Lower leg skin (tissue), 4 donors: ENCODE measurements at regions not wholly inside any gene's neighbourhood (a gene's known extent, or its start where the extent isn't known, plus 50 kb on each side); places are given as distances from the start of the nearest gene placed in this dataset.

ENCODE experiments used
- DNase-seq, 2 donors: peaks; one replicate each; pipeline ENCODE4 v3.0.0-alpha.2; 2019; ENCODE audit warnings: low spot score in 2 of 2
- H3K4me3 ChIP-seq: fragments of 200-600 bp; sonication (generic); 2 replicates; pipeline ENCODE4 v1.5.1; 2017; ENCODE audit warnings: mild to moderate bottlenecking, low read depth; ENCODE audit not compliant: poor library complexity, severe bottlenecking
- POLR2A ChIP-seq, 2 donors: fragments of 450-650 bp; IDR thresholded peaks; one replicate each; pipeline ENCODE4 v1.6.1; 2016 to 2017; ENCODE audit warnings: antibody characterized with exemption in 2 of 2, mild to moderate bottlenecking in 1 of 2, moderate library complexity in 1 of 2
- WGBS, 2 donors: methylation state at CpG; one replicate each; pipeline ENCODE4 v1.1.5; 2018; 5-methylcytosine and 5-hydroxymethylcytosine counted together
- intact Hi-C: fragments of 100-400 bp; cut with DNase I; formaldehyde crosslinking; loops from one replicate; pipeline ENCODE4 v1.15.0; 2023; ENCODE audit warnings: low total_unique reads
- TF ChIP-seq, protein P1 (sequence below), 3 donors: fragments of 450-650 bp; IDR thresholded peaks; one replicate each; pipeline ENCODE4 v1.5.1; 2016; ENCODE audit warnings: antibody characterized with exemption in 3 of 3, mild to moderate bottlenecking in 3 of 3, moderate library complexity in 2 of 3

DNA sequence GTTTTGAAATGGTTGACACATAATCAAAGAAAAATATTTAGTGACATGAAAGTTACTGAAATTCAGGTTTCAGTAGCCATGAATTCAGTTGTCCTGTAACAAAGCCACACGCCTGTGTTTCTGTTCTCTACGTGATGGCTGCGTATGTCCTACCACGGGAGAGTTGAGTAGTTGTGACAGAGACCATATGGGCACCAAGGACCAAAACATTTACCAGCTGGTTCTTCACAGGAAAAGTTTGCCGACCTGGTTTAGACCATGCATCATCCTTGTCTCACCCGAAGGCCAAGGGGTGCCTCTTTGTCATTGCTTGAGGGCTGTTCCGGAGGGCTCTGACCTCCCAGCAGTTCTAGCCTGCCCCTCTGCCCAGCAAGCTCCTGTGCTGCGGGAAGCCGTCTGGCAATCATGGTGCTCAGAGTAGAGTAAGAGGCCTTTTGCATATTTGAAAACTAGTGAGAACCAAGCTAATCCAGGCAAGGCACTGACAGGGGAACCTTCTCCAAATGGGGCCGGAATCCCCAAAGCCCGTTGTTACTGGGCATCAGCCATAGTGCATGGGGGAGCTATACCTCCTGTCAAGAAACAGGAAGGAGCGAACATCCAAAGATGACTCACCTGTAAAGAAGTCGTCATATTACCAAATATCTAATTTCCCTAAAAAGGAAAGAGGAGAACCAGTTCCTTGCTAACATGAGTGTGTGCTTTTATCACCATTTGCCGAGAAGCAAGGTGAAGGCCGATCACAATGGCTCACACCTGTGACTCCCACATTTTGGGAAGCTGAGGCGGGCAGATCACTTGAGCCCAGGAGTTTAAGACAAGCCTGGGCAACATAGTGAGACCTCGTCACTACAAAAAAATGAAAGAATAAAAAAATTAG, 92.6 kb upstream of the RAB12 start:
- 77 to 79% methylated on average over 17 of the region's 17 CpGs for WGBS, 2 donors
- H3K4me3 ChIP-seq: no peak overlapping the region
- intact Hi-C loops: no loop called here
- DNase-seq: no peak
- TF ChIP-seq, protein P1, sequence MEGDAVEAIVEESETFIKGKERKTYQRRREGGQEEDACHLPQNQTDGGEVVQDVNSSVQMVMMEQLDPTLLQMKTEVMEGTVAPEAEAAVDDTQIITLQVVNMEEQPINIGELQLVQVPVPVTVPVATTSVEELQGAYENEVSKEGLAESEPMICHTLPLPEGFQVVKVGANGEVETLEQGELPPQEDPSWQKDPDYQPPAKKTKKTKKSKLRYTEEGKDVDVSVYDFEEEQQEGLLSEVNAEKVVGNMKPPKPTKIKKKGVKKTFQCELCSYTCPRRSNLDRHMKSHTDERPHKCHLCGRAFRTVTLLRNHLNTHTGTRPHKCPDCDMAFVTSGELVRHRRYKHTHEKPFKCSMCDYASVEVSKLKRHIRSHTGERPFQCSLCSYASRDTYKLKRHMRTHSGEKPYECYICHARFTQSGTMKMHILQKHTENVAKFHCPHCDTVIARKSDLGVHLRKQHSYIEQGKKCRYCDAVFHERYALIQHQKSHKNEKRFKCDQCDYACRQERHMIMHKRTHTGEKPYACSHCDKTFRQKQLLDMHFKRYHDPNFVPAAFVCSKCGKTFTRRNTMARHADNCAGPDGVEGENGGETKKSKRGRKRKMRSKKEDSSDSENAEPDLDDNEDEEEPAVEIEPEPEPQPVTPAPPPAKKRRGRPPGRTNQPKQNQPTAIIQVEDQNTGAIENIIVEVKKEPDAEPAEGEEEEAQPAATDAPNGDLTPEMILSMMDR (IDR thresholded peaks at IDR 0.05): no peak
- TF ChIP-seq POLR2A (IDR thresholded peaks at IDR 0.05): no peak

DNA sequence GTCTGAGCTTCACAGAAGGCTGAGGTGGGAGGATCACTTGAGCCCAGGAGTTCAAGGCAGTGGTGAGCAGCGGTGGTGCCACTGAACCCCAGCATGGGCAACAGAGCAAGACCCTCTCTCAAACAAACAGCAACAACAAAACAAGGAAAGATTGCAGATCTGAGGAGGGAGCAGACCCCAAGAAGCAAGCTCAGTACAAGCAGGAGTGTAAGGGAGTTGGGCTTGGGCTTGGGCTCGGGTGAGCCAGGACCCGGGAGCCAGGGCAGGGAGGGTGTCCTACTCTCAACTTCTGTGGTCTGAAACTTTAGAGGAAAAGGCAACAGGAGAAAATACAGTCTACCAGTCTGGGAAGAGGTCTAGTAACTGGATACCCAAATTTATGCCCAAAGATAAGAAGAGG, 92.0 kb upstream of the RAB12 start:
- TF ChIP-seq, protein P1 (IDR thresholded peaks at IDR 0.05): no peak
- TF ChIP-seq POLR2A (IDR thresholded peaks at IDR 0.05): no peak
- WGBS, 2 donors: 79 to 88% methylated on average over 3 of the region's 3 CpGs
- H3K4me3 ChIP-seq: no peak overlapping the region
- intact Hi-C loops: no loop called here
- DNase-seq: no peak

DNA sequence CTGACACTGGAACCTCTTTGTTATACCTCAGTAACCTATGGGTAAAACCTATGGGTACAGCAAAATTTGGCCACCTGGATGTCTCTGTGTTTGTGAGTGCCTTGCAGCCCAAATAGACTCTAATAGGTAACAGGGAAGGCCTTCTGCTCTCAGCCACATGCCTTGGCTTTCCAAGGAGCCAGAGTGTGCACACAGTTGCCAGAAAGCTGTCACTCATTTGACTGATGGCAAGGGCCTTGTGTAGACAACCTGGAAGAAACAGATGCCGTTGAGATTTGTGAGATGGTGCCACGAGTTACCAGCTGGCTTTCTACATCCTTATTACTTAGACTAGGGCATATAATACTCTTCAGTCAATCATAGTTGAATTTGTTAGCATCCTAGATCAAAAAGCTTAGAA, 90.1 kb upstream of the RAB12 start:
- intact Hi-C loops: no loop called here
- WGBS, 2 donors: 28 to 33% methylated on average over 2 of the region's 2 CpGs
- no peak overlapping the region for H3K4me3 ChIP-seq
- no peak for TF ChIP-seq POLR2A (IDR thresholded peaks at IDR 0.05)
- TF ChIP-seq, protein P1 (IDR thresholded peaks at IDR 0.05): no peak
- no peak for DNase-seq

DNA sequence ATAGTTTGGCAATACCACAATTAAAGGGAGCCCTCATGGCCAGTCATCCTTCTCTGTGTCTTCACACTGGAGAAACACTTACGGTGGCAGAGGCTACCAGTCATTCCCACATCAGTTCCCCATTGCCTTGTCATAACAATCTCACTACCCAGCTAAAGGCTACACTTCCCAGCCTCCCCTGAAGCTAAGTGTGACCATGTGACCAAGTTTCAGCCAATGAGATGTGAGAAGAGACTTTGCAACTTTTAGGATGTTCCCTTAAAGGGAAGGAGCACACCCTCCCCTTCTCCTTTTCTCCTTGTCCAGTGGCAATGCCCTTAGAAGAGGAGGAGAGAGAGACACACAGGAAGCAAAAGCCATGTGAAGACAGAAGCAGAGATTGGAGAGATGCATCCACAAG, 89.0 kb upstream of the RAB12 start:
- no peak for DNase-seq
- WGBS, 2 donors: 87 to 89% methylated on average over 1 of the region's 1 CpG
- no peak overlapping the region for H3K4me3 ChIP-seq
- intact Hi-C loops: no loop called here
- TF ChIP-seq, protein P1 (IDR thresholded peaks at IDR 0.05): no peak
- TF ChIP-seq POLR2A (IDR thresholded peaks at IDR 0.05): no peak

DNA sequence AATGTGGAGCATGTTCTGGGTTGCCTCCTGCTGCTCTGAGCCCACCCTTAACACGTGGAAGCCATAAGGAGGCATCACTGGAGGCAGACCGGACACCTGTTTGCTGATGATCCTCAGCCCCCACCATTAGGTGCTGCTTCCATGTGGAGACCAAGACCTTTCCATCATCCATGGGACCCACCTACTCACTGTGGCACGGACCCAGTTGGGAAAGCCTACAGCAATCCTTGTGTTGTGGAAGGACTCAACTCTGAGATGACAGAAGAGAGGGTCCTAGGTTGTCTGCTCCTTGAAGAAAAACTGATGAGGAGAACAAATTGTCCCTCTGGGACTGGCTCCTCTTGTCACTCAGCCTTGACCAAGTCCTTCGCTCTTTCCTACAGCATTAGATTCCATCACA, 86.5 kb upstream of the RAB12 start:
- H3K4me3 ChIP-seq: no peak overlapping the region
- WGBS, 2 donors: 81 to 89% methylated on average over 4 of the region's 4 CpGs
- TF ChIP-seq, protein P1 (IDR thresholded peaks at IDR 0.05): no peak
- no peak for TF ChIP-seq POLR2A (IDR thresholded peaks at IDR 0.05)
- no peak for DNase-seq
- intact Hi-C loops: no loop called here

DNA sequence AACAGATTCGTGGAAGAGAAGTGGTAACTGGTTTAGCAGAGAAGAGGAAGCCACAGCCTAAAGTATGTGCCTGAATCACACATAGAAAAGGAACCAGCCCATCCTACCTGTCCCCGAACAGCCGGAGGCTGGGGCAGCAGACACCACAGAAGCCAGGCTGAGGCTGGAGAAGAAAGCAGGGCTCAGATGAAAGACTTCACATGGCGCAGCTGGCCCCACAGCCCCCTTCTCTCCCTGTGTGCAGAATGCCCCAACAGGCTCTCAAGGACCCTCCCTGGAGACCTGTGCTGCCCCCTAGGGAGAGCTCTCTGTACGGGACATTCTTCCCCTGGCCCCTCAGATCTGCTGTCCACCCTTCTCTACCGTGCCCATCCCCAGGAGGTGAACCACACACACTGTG, 83.5 kb upstream of the RAB12 start:
- WGBS, 2 donors: 46 to 53% methylated on average over 6 of the region's 6 CpGs
- intact Hi-C loops: no loop called here
- no peak for DNase-seq
- no peak overlapping the region for H3K4me3 ChIP-seq
- TF ChIP-seq, protein P1 (IDR thresholded peaks at IDR 0.05): no peak
- TF ChIP-seq POLR2A (IDR thresholded peaks at IDR 0.05): no peak
